Glutamatergic neuron (in vitro differentiated cells): ENCODE measurements at regions not wholly inside any gene's neighbourhood (a gene's known extent, or its start where the extent isn't known, plus 50 kb on each side); places are given as distances from the start of the nearest gene placed in this dataset.

Source experiments
- DNase-seq: peaks from one replicate; pipeline ENCODE4 v3.0.0; 2022
- H3K27ac Mint-ChIP-seq: one replicate; pipeline ENCODE4 v1.8.0; 2020; ENCODE audit warnings: mild to moderate bottlenecking, mixed read lengths, inconsistent platforms; ENCODE audit not compliant: unreplicated experiment
- H3K27me3 Mint-ChIP-seq: one replicate; pipeline ENCODE4 v1.8.0; 2020; ENCODE audit warnings: mild to moderate bottlenecking, moderate library complexity, mixed read lengths, inconsistent platforms; ENCODE audit not compliant: unreplicated experiment
- H3K36me3 Mint-ChIP-seq: one replicate; pipeline ENCODE4 v1.8.0; 2020; ENCODE audit warnings: mild to moderate bottlenecking, mixed read lengths, inconsistent platforms; ENCODE audit not compliant: unreplicated experiment
- H3K4me1 Mint-ChIP-seq: one replicate; pipeline ENCODE4 v1.8.0; 2020; ENCODE audit warnings: mild to moderate bottlenecking, low read depth, mixed read lengths, inconsistent platforms; ENCODE audit not compliant: unreplicated experiment
- H3K4me3 Mint-ChIP-seq: one replicate; pipeline ENCODE4 v1.8.0; 2020; ENCODE audit warnings: mild to moderate bottlenecking, mixed read lengths, inconsistent platforms; ENCODE audit not compliant: unreplicated experiment
- H3K9me3 Mint-ChIP-seq: one replicate; pipeline ENCODE4 v1.8.0; 2020; ENCODE audit warnings: mild to moderate bottlenecking, moderate library complexity, mixed read lengths, inconsistent platforms; ENCODE audit not compliant: unreplicated experiment
- CTCF ChIP-seq: fragments of 200-600 bp; sonication (generic); IDR thresholded peaks from one replicate; pipeline ENCODE4 v1.5.0; 2021; ENCODE audit not compliant: partially characterized antibody, unreplicated experiment

DNA sequence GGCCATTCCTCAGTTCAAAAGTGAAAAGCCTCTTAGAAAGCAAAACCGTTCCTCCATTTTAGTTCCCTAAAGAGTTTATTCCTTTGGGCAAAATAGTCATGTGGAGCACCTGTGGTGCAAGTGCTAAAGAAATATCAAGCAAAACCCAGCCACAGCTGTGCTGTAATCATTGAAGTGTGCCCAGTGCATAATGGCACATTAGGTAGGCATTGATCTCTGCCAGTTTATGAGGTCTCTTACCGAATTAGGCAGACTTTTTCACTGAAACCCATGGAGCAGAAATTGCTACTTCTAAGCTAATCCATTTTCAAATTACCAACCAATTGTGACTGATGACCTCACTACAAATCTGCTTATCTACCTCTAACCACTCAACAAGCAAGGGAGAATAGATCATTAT, 97.2 kb upstream of the SEMA3A start:
- Mint-ChIP-seq H3K27me3 (no peaks in the 10 kb centered on the region), H3K36me3 (no peaks in the 10 kb centered on the region), H3K9me3 (no peaks in the 10 kb centered on the region), H3K4me1 (peaks cover 5% of the 10 kb centered on the region), H3K4me3 (no peak overlapping the region), H3K27ac (no peak overlapping the region)
- DNase-seq = no peak
- TF ChIP-seq CTCF = no peak

GRCh38 chr7:84283798-84284197, 89.2 kb upstream of the SEMA3A start:
- Mint-ChIP-seq H3K27me3 (no peaks in the 10 kb centered on the region), H3K27ac (no peak overlapping the region), H3K36me3 (no peaks in the 10 kb centered on the region), H3K4me3 (no peak overlapping the region), H3K4me1 (no peaks in the 10 kb centered on the region), H3K9me3 (no peaks in the 10 kb centered on the region)
- TF ChIP-seq CTCF = no peak
- no peak for DNase-seq

GRCh38 chr7:84281518-84281917, 86.9 kb upstream of the SEMA3A start:
- no peak for DNase-seq
- Mint-ChIP-seq H3K27me3 (peaks cover 3% of the 10 kb centered on the region), H3K9me3 (peaks cover 2% of the 10 kb centered on the region), H3K36me3 (no peaks in the 10 kb centered on the region), H3K4me1 (peaks cover 4% of the 10 kb centered on the region), H3K27ac (no peak overlapping the region), H3K4me3 (no peak overlapping the region)
- TF ChIP-seq CTCF = no peak

- no peak overlapping the region for H3K4me3 Mint-ChIP-seq
- H3K9me3 Mint-ChIP-seq = peaks cover 2% of the 10 kb centered on the region
- TF ChIP-seq CTCF = no peak
- H3K4me1 Mint-ChIP-seq = peaks cover 4% of the 10 kb centered on the region
- no peak overlapping the region for H3K27ac Mint-ChIP-seq
- H3K36me3 Mint-ChIP-seq = no peaks in the 10 kb centered on the region
- H3K27me3 Mint-ChIP-seq = peaks cover 3% of the 10 kb centered on the region
- DNase-seq = no peak
Observed at GRCh38 chr7:84277628-84278224, 83.1 kb upstream of the SEMA3A start.

- Mint-ChIP-seq H3K27me3 (peaks cover 3% of the 10 kb centered on the region), H3K36me3 (no peaks in the 10 kb centered on the region)
Observed at GRCh38 chr7:84274029-84274638, 79.5 kb upstream of the SEMA3A start.

More at GRCh38 chr7:84274029-84274638, 79.5 kb upstream of the SEMA3A start:
- H3K27ac Mint-ChIP-seq = no peak overlapping the region
- peaks cover 2% of the 10 kb centered on the region for H3K9me3 Mint-ChIP-seq
- no peak overlapping the region for H3K4me3 Mint-ChIP-seq
- H3K4me1 Mint-ChIP-seq = peaks cover 7% of the 10 kb centered on the region
- no peak for TF ChIP-seq CTCF
- DNase-seq = no peak
